SK-N-SH treated with all-trans-retinoic acid at 6 μM for 48 hours (cell line): ENCODE measurements at regions not wholly inside any gene's neighbourhood (a gene's known extent, or its start where the extent isn't known, plus 50 kb on each side); places are given as distances from the start of the nearest gene placed in this dataset.

Experiments used
- ARNTL ChIP-seq: fragments of 450-650 bp; formaldehyde crosslinking; IDR thresholded peaks from 2 replicates; pipeline ENCODE4 v1.5.0; 2020; ENCODE audit warnings: low read depth, mild to moderate bottlenecking, moderate library complexity, borderline replicate concordance
- CREB5 ChIP-seq: fragments of 250-450 bp; sonication (Bioruptor Pico); IDR thresholded peaks from 2 replicates; pipeline ENCODE4 v1.5.1; 2020; ENCODE audit warnings: low read depth, mild to moderate bottlenecking, moderate library complexity
- CSDC2 ChIP-seq: fragments of 250-450 bp; sonication (Bioruptor Pico); IDR thresholded peaks from 2 replicates; pipeline ENCODE4 v1.5.0; 2020; ENCODE audit warnings: mild to moderate bottlenecking, moderate library complexity
- ISL1 ChIP-seq: fragments of 250-450 bp; sonication (Bioruptor Pico); IDR thresholded peaks from 2 replicates; pipeline ENCODE4 v2.1.2; 2022; ENCODE audit warnings: mild to moderate bottlenecking, moderate library complexity
- PATZ1 ChIP-seq: fragments of 250-450 bp; sonication (Bioruptor Pico); IDR thresholded peaks from 2 replicates; pipeline ENCODE4 v1.8.0; 2020; ENCODE audit warnings: mild to moderate bottlenecking, moderate library complexity, borderline replicate concordance
- RARB ChIP-seq: fragments of 250-450 bp; sonication (Bioruptor Pico); IDR thresholded peaks from 2 replicates; pipeline ENCODE4 v1.8.0; 2021; ENCODE audit warnings: mild to moderate bottlenecking, moderate library complexity
- SNAI2 ChIP-seq: fragments of 250-450 bp; sonication (Bioruptor Pico); IDR thresholded peaks from 2 replicates; pipeline ENCODE4 v1.5.0; 2020; ENCODE audit warnings: mild to moderate bottlenecking, moderate library complexity
- TOX ChIP-seq: fragments of 250-450 bp; sonication (Bioruptor Pico); IDR thresholded peaks from 2 replicates; pipeline ENCODE4 v1.8.0; 2021; ENCODE audit warnings: mild to moderate bottlenecking, moderate library complexity, borderline replicate concordance
- ZFP3 ChIP-seq: fragments of 250-450 bp; sonication (Bioruptor Pico); IDR thresholded peaks from 2 replicates; pipeline ENCODE4 v1.5.0; 2020; ENCODE audit warnings: mild to moderate bottlenecking, moderate library complexity
- ZFP30 ChIP-seq: fragments of 450-650 bp; formaldehyde crosslinking; IDR thresholded peaks from 2 replicates; pipeline ENCODE4 v1.5.0; 2022; ENCODE audit warnings: mild to moderate bottlenecking, moderate library complexity
- ZNF565 ChIP-seq: fragments of 450-650 bp; formaldehyde crosslinking; conservative IDR thresholded peaks from 2 replicates; pipeline ENCODE4 v1.5.0; 2020; ENCODE audit warnings: low read depth, mild to moderate bottlenecking, moderate library complexity
- ZNF70 ChIP-seq: fragments of 450-650 bp; formaldehyde crosslinking; IDR thresholded peaks from 2 replicates; pipeline ENCODE4 v1.5.0; 2020; ENCODE audit warnings: mild to moderate bottlenecking, moderate library complexity
- ZNF8 ChIP-seq: fragments of 450-650 bp; formaldehyde crosslinking; IDR thresholded peaks from 2 replicates; pipeline ENCODE4 v1.5.0; 2020; ENCODE audit warnings: mild to moderate bottlenecking, moderate library complexity
- TF ChIP-seq, protein P1 (sequence below): fragments of 250-450 bp; sonication (Bioruptor Pico); IDR thresholded peaks from 2 replicates; pipeline ENCODE4 v1.5.0; 2020; ENCODE audit warnings: mild to moderate bottlenecking, moderate library complexity

- TF ChIP-seq SNAI2 (no peak), ARNTL (CRISPR knock-in tag) (no peak), ZFP3 (no peak), PATZ1 (no peak), ZNF70 (CRISPR knock-in tag) (no peak), TOX (CRISPR knock-in tag) (no peak), ZNF8 (CRISPR knock-in tag) (no peak), ISL1 (no peak), RARB (no peak), CREB5 (no peak), ZFP30 (CRISPR knock-in tag) (no peak), CSDC2 (CRISPR knock-in tag) (no peak), ZNF565 (CRISPR knock-in tag) (no peak)
- TF ChIP-seq, protein P1, sequence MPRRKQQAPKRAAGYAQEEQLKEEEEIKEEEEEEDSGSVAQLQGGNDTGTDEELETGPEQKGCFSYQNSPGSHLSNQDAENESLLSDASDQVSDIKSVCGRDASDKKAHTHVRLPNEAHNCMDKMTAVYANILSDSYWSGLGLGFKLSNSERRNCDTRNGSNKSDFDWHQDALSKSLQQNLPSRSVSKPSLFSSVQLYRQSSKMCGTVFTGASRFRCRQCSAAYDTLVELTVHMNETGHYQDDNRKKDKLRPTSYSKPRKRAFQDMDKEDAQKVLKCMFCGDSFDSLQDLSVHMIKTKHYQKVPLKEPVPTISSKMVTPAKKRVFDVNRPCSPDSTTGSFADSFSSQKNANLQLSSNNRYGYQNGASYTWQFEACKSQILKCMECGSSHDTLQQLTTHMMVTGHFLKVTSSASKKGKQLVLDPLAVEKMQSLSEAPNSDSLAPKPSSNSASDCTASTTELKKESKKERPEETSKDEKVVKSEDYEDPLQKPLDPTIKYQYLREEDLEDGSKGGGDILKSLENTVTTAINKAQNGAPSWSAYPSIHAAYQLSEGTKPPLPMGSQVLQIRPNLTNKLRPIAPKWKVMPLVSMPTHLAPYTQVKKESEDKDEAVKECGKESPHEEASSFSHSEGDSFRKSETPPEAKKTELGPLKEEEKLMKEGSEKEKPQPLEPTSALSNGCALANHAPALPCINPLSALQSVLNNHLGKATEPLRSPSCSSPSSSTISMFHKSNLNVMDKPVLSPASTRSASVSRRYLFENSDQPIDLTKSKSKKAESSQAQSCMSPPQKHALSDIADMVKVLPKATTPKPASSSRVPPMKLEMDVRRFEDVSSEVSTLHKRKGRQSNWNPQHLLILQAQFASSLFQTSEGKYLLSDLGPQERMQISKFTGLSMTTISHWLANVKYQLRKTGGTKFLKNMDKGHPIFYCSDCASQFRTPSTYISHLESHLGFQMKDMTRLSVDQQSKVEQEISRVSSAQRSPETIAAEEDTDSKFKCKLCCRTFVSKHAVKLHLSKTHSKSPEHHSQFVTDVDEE = no peak
Measured at GRCh38 chr3:56937580-56937979, 122.9 kb upstream of the SPATA12 start.
